Pancreas (tissue), 10 donors: ENCODE measurements at regions not wholly inside any gene's neighbourhood (a gene's known extent, or its start where the extent isn't known, plus 50 kb on each side); places are given as distances from the start of the nearest gene placed in this dataset.

Source experiments
- ATAC-seq, 4 donors: fragments of 200-7000 bp; cut with Tn5 transposase; one replicate each; pipeline versions ENCODE4 v1.8.0 to v1.9.1; 2020; ENCODE audit warnings: mild to moderate bottlenecking in 4 of 4, moderate library complexity in 4 of 4
- DNase-seq, 6 donors: peaks; one replicate each; pipeline ENCODE4 v3.0.0-alpha.2; 2020
- FAIRE-seq: peaks from 2 replicates; lab custom pipeline; 2012; peaks lifted over from hg19 to GRCh38; lab: Jason Lieb, UNC
- H3K27ac ChIP-seq, 4 donors: fragments of 200-600 bp; sonication (generic); 1 replicate in 3 of 4; 2 replicates in 1 of 4; pipeline versions ENCODE4 v1.5.0 to v1.8.0; 2020
- H3K27me3 ChIP-seq, 4 donors: fragments of 200-600 bp; one replicate each; pipeline ENCODE4 v1.8.0; 2021
- H3K36me3 ChIP-seq, 3 donors: fragments of 200-600 bp; sonication (generic) in 1 of 3; one replicate each; pipeline versions ENCODE4 v1.5.0 to v1.8.0; 2020 to 2021
- H3K4me1 ChIP-seq, 3 donors: fragments of 200-600 bp; one replicate each; pipeline ENCODE4 v1.8.0; 2021
- H3K4me3 ChIP-seq, 4 donors: fragments of 200-600 bp; sonication (generic) in 2 of 4; one replicate each; pipeline versions ENCODE4 v1.5.0 to v1.8.0; 2020 to 2021
- H3K9me3 ChIP-seq, 4 donors: fragments of 200-600 bp; one replicate each; pipeline ENCODE4 v1.8.0; 2021
- WGBS, 2 donors: extraction: QIAGEN DNeasy Blood & Tissue Kit; methylation state at CpG; one replicate each; pipeline ENCODE4 v1.1.7; 2013; 5-methylcytosine and 5-hydroxymethylcytosine counted together
- intact Hi-C, 3 donors: fragments of 100-400 bp; cut with DNase I; formaldehyde crosslinking; loops; one replicate each; pipeline versions ENCODE4 v1.11.1 to v1.14.2; 2022
- TF ChIP-seq, protein P1 (sequence below), 4 donors: fragments of 200-600 bp; sonication (generic) in 3 of 4; IDR thresholded peaks; one replicate each; pipeline versions ENCODE4 v1.5.0 to v1.8.0; 2021; ENCODE audit warnings: antibody characterized with exemption in 4 of 4
- donor health status: healthy with polysubstance abuse.
- donor health status: DM: no; HTN: no; CAD: no; lungs with moderate emphysema.
- donor health status: DM: no; HTN: no; CAD: no.
- donor health status: control.
- donor health status: control.
- donor health status: Bipolar disorder and iron deficiency.
- donor health status: DM: yes; HTN: yes; CAD: no.
- donor health status: DM: no; HTN: no; CAD: no.
- donor health status: DM: no; HTN: no; CAD: no.
- donor health status: DM: yes; HTN: yes; CAD: no.

DNA sequence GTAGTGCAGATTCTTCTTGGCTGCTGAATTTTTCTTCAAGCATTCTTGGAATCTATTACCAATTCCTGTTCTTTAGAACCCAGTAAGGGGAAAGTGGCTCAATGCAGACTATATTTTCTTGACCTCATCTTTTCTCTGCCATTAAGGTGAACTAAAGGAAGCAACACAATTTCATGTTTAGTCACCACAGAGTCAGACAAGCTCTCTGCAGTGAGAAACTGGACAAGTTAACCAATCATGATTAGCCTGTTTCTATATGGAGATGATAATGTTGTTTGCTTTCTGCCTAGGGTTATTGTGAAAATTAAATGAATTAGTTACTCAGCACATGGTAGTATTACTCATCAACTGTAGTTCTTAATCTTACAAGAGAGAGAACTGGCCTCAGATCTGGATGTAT lies 1075.1 kb downstream of the AGBL1 start:
- Histone ChIP-seq H3K27me3 (peaks cover 0 to 4% (median 0%) of the 10 kb centered on the region in 4 donors), H3K27ac (no peak overlapping the region), H3K36me3 (no peaks in the 10 kb centered on the region), H3K4me1 (no peaks in the 10 kb centered on the region), H3K4me3 (no peak overlapping the region), H3K9me3 (no peaks in the 10 kb centered on the region)
- ATAC-seq (no peak), DNase-seq (no peak), FAIRE-seq (no peak)
- TF ChIP-seq, protein P1, sequence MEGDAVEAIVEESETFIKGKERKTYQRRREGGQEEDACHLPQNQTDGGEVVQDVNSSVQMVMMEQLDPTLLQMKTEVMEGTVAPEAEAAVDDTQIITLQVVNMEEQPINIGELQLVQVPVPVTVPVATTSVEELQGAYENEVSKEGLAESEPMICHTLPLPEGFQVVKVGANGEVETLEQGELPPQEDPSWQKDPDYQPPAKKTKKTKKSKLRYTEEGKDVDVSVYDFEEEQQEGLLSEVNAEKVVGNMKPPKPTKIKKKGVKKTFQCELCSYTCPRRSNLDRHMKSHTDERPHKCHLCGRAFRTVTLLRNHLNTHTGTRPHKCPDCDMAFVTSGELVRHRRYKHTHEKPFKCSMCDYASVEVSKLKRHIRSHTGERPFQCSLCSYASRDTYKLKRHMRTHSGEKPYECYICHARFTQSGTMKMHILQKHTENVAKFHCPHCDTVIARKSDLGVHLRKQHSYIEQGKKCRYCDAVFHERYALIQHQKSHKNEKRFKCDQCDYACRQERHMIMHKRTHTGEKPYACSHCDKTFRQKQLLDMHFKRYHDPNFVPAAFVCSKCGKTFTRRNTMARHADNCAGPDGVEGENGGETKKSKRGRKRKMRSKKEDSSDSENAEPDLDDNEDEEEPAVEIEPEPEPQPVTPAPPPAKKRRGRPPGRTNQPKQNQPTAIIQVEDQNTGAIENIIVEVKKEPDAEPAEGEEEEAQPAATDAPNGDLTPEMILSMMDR (IDR thresholded peaks at IDR 0.05): no peak
- intact Hi-C loops: no loop called here

DNA sequence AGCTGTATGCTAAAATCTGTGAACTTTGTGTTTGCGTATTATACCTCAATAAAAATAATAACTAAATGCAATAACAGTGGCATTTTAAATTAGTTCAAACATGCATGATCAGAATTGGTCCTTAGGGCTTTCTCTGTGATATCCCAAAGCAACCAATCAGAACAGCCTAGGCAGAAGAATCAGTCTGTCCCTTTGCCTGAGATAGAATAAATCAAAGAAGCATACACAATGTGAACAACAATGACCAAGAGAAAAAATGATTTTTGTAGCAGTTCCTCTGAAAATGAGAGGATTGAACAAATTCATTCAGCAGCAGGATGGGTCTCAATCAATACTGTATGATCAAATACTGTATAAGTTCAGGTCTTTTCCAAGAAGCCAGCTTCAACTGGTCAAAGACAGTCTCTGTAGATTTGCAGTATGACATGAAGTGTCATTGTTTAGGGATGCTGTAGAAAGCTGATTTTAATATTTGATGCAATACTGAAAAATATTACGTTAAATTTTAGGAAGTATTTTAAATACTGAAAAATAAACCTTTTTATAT lies 1071.6 kb downstream of the AGBL1 start:
- Histone ChIP-seq H3K9me3 (no peaks in the 10 kb centered on the region), H3K4me3 (no peak overlapping the region), H3K36me3 (no peaks in the 10 kb centered on the region), H3K27ac (no peak overlapping the region), H3K4me1 (no peaks in the 10 kb centered on the region), H3K27me3 (peaks cover 0 to 4% (median 0%) of the 10 kb centered on the region in 4 donors)
- TF ChIP-seq, protein P1 (IDR thresholded peaks at IDR 0.05): no peak
- WGBS, 2 donors: 67 to 76% methylated on average over 2 of the region's 2 CpGs
- no peak for ATAC-seq
- intact Hi-C loops: no loop called here
- no peak for DNase-seq
- FAIRE-seq: no peak

DNA sequence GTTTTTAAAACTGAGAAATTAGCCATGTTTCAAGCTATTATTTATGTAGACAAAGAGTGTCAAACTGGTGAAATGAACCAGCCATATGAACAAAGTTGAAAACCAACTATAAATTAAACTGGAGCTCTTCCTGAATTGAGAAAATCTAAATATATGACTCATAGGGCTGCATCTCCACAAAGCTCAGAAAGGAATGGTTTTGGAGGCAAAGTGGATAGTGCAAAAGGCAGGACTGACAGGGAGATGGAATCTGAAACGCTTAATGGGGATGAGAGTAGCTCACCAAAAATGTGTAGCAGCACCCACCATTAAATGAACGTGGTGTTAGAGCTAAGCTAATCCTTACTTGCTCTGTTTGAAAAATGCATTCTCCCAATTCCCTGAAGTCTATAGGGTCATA lies 1066.0 kb downstream of the AGBL1 start:
- TF ChIP-seq, protein P1 (IDR thresholded peaks at IDR 0.05): no peak
- H3K4me1 ChIP-seq: no peaks in the 10 kb centered on the region
- intact Hi-C loops: no loop called here
- ATAC-seq (no peak), FAIRE-seq (no peak), DNase-seq (no peak)
- H3K4me3 ChIP-seq: no peak overlapping the region
- no peaks in the 10 kb centered on the region for H3K9me3 ChIP-seq
- H3K27ac ChIP-seq: no peak overlapping the region
- H3K27me3 ChIP-seq: no peaks in the 10 kb centered on the region
- no peaks in the 10 kb centered on the region for H3K36me3 ChIP-seq
- 29 to 69% methylated on average over 2 of the region's 2 CpGs for WGBS, 2 donors

DNA sequence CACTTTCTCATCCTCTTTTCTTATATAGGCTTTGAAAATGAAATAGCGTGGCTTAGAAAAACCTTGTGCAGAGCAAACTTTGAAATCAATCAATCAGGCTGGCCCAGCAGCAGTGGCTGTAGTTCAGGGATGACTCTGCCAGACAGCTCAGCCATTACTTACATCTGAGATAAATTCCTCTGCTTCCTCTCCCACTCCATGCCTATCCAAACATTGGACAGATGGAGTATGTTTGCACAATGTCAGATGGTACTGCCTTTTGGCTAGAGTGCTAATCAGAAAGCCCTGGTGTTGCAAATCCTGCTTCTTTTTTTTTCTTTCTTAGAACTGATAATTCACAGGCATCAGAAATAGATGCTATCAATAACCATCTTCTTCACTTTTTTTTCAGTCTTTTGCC lies 1065.1 kb downstream of the AGBL1 start:
- Histone ChIP-seq H3K9me3 (no peaks in the 10 kb centered on the region), H3K36me3 (no peaks in the 10 kb centered on the region), H3K27ac (no peak overlapping the region), H3K27me3 (no peaks in the 10 kb centered on the region), H3K4me1 (no peaks in the 10 kb centered on the region), H3K4me3 (no peak overlapping the region)
- DNase-seq: no peak
- intact Hi-C loops: no loop called here
- no peak for FAIRE-seq
- ATAC-seq: peak in 2 of 4 donors; percentile 56 to 85
- WGBS, 2 donors: 6 to 22% methylated on average over 1 of the region's 1 CpG
- TF ChIP-seq, protein P1 (IDR thresholded peaks at IDR 0.05): no peak

DNA sequence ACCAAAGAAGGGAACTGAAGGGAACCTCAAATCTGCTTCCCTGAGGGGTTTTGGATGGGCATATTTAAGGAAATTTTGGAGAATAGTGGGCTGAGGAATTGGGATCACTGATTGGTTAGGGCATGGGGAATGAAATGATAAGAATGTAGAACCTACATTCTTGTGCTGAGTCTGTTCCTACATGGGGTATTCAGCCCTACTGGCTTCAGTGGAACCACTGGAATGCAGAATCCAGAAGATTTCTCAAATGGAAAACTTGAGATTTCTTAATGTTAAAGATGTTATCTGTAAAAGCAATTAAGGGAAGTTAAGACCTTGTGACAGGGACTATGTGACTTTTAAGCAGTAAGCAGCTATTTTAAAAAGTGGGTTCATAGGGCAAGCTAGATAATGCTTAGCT lies 1062.4 kb downstream of the AGBL1 start:
- H3K4me1 ChIP-seq: no peaks in the 10 kb centered on the region
- no peak overlapping the region for H3K4me3 ChIP-seq
- H3K27me3 ChIP-seq: peaks cover 0 to 5% (median 0%) of the 10 kb centered on the region in 4 donors
- no peak for ATAC-seq
- no peak overlapping the region for H3K27ac ChIP-seq
- H3K36me3 ChIP-seq: no peaks in the 10 kb centered on the region
- no peaks in the 10 kb centered on the region for H3K9me3 ChIP-seq
- intact Hi-C loops: no loop called here
- DNase-seq: no peak
- no peak for FAIRE-seq
- TF ChIP-seq, protein P1 (IDR thresholded peaks at IDR 0.05): no peak
